Loucy (cell line): ENCODE measurements at regions not wholly inside any gene's neighbourhood (a gene's known extent, or its start where the extent isn't known, plus 50 kb on each side); places are given as distances from the start of the nearest gene placed in this dataset.

Experiments
- CTCF ChIP-seq: fragments of 200-600 bp; sonication (generic); conservative IDR thresholded peaks from 2 replicates; pipeline ENCODE4 v1.5.1; 2014; ENCODE audit warnings: mild to moderate bottlenecking, antibody characterized with exemption, low read length
- EZH2phosphoT487 ChIP-seq: fragments of 200-600 bp; IDR thresholded peaks from 2 replicates; pipeline ENCODE4 v1.6.1; 2018; ENCODE audit warnings: antibody characterized with exemption, mild to moderate bottlenecking, moderate library complexity, borderline replicate concordance

- TF ChIP-seq CTCF (no peak), EZH2phosphoT487 (no peak)
Measured at GRCh38 chr4:28772066-28772465, 1911.4 kb downstream of the STIM2 start.
